Neuronal stem cell (in vitro differentiated cells): ENCODE measurements at regions not wholly inside any gene's neighbourhood (a gene's known extent, or its start where the extent isn't known, plus 50 kb on each side); places are given as distances from the start of the nearest gene placed in this dataset.

Experiments
- DNase-seq: peaks from one replicate; pipeline ENCODE4 v3.0.0-alpha.2; 2013; ENCODE audit warnings: low spot score
- H2AFZ ChIP-seq: one replicate; pipeline ENCODE4 v1.6.1; 2013; ENCODE audit warnings: mild to moderate bottlenecking, low read length, inconsistent platforms
- H2AK5ac ChIP-seq: 2 replicates; pipeline ENCODE4 v1.6.1; 2013; ENCODE audit warnings: low read depth, mild to moderate bottlenecking, inconsistent platforms, low read length, moderate library complexity, mixed read lengths
- H2BK120ac ChIP-seq: 2 replicates; pipeline ENCODE4 v1.6.1; 2013; ENCODE audit warnings: low read depth, mild to moderate bottlenecking, inconsistent platforms, low read length, moderate library complexity, mixed read lengths
- H2BK12ac ChIP-seq: one replicate; pipeline ENCODE4 v1.6.1; 2013; ENCODE audit warnings: low read length, inconsistent platforms
- H2BK15ac ChIP-seq: 2 replicates; pipeline ENCODE4 v1.6.1; 2013; ENCODE audit warnings: mild to moderate bottlenecking, low read length, inconsistent platforms, mixed read lengths
- H2BK5ac ChIP-seq: one replicate; pipeline ENCODE4 v1.6.1; 2013; ENCODE audit warnings: inconsistent platforms, mild to moderate bottlenecking, low read length, moderate library complexity
- H3K14ac ChIP-seq: one replicate; pipeline ENCODE4 v1.6.1; 2013; ENCODE audit warnings: low read length, inconsistent platforms
- H3K18ac ChIP-seq: 2 replicates; pipeline ENCODE4 v1.6.1; 2013; ENCODE audit warnings: low read length, inconsistent platforms
- H3K23ac ChIP-seq: 2 replicates; pipeline ENCODE4 v1.6.1; 2013; ENCODE audit warnings: low read depth, mild to moderate bottlenecking, mixed read lengths, low read length, inconsistent platforms; ENCODE audit not compliant: poor library complexity
- H3K27ac ChIP-seq: replicated peaks from 3 replicates; pipeline ENCODE4 v1.5.1; 2013; ENCODE audit warnings: low read length, inconsistent platforms
- H3K27me3 ChIP-seq, 3 experiments: 2 replicates each; pipeline ENCODE4 v1.6.1; 2013; ENCODE audit warnings: low read length in 3 of 3, mild to moderate bottlenecking in 2 of 3, inconsistent platforms in 1 of 3, low read depth in 1 of 3, mixed read lengths in 1 of 3, moderate library complexity in 1 of 3; ENCODE audit not compliant: control insufficient read depth in 3 of 3, insufficient read depth in 3 of 3
- H3K36me3 ChIP-seq, 2 donors: replicated peaks in 1 of 2; 2 replicates each; pipeline ENCODE4 v1.6.1; 2013; ENCODE audit warnings: low read length in 2 of 2; ENCODE audit not compliant: control insufficient read depth in 2 of 2, insufficient read depth in 2 of 2
- H3K4ac ChIP-seq: 2 replicates; pipeline ENCODE4 v1.6.1; 2013; ENCODE audit warnings: inconsistent platforms, mild to moderate bottlenecking, low read length, moderate library complexity
- H3K4me1 ChIP-seq, 2 donors: 1 replicate in 1 of 2; 2 replicates in 1 of 2; pipeline ENCODE4 v1.6.1; 2013; ENCODE audit warnings: low read length in 2 of 2, low read depth in 1 of 2; ENCODE audit not compliant: control insufficient read depth in 2 of 2, insufficient read depth in 1 of 2
- H3K4me2 ChIP-seq: one replicate; pipeline ENCODE4 v1.6.1; 2013; ENCODE audit warnings: mild to moderate bottlenecking, low read length, inconsistent platforms; ENCODE audit not compliant: insufficient read depth, poor library complexity, severe bottlenecking
- H3K4me3 ChIP-seq, 2 donors: 2 replicates each; pipeline ENCODE4 v1.5.1; 2013; ENCODE audit warnings: low read length in 2 of 2, mild to moderate bottlenecking in 2 of 2, inconsistent platforms in 1 of 2, moderate library complexity in 1 of 2
- H3K79me1 ChIP-seq: one replicate; pipeline ENCODE4 v1.6.1; 2013; ENCODE audit warnings: low read depth, mild to moderate bottlenecking, inconsistent platforms, low read length, moderate library complexity
- H3K9ac ChIP-seq: one replicate; pipeline ENCODE4 v1.6.1; 2013; ENCODE audit warnings: mild to moderate bottlenecking, low read depth, low read length, inconsistent platforms; ENCODE audit not compliant: poor library complexity
- H3K9me3 ChIP-seq, 2 donors: replicated peaks in 1 of 2; 2 replicates each; pipeline versions ENCODE3 to v1.6.1; 2013; ENCODE audit warnings: low read length in 2 of 2, mild to moderate bottlenecking in 2 of 2, inconsistent platforms in 1 of 2, low read depth in 1 of 2, mixed read lengths in 1 of 2, moderate library complexity in 1 of 2; ENCODE audit not compliant: control insufficient read depth in 2 of 2, insufficient read depth in 1 of 2
- H4K8ac ChIP-seq: one replicate; pipeline ENCODE4 v1.6.1; 2013; ENCODE audit warnings: low read depth, mild to moderate bottlenecking, inconsistent platforms, low read length, moderate library complexity
- H4K91ac ChIP-seq: one replicate; pipeline ENCODE4 v1.6.1; 2013; ENCODE audit warnings: low read length, low read depth, mild to moderate bottlenecking, inconsistent platforms; ENCODE audit not compliant: poor library complexity
- WGBS, 2 donors: extraction: QIAGEN DNeasy Blood & Tissue Kit; methylation state at CpG; one replicate each; pipeline ENCODE4 v1.1.7; 2013; ENCODE audit warnings: missing lambda C conversion rate in 2 of 2, mixed read lengths in 1 of 2; ENCODE audit not compliant: insufficient read length in 2 of 2, insufficient replicate concordance in 1 of 2; ENCODE audit errors: extremely low coverage in 2 of 2; 5-methylcytosine and 5-hydroxymethylcytosine counted together

DNA sequence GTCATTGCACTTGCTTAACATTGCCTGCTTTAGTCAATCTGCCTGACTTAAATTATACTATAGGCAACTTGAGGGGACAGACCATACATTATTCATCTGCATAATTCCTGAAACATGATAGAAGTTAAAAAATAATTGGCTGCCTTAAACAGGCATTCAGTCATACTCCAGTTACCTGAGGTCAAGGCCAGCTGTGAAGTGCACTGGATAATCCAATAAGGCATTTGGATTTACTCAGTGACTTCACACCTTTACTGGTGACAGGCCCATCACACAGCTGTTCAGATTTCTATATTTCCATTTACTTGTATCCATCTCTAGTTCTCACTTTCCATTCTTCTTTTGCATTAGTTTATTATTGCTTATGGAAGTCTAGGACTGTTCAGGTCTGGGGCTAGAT, 2341.6 kb downstream of the PCDH7 start:
- H3K14ac ChIP-seq = no peak overlapping the region
- H3K9me3 ChIP-seq = no peaks in the 10 kb centered on the region
- no peak overlapping the region for H2BK120ac ChIP-seq
- no peak overlapping the region for H3K27ac ChIP-seq
- H3K23ac ChIP-seq = no peak overlapping the region
- no peak overlapping the region for H3K4me2 ChIP-seq
- H2BK12ac ChIP-seq = no peak overlapping the region
- no peaks in the 10 kb centered on the region for H3K27me3 ChIP-seq
- no peak overlapping the region for H2BK5ac ChIP-seq
- H2BK15ac ChIP-seq = no peak overlapping the region
- no peak overlapping the region for H3K4ac ChIP-seq
- H4K8ac ChIP-seq = no peak overlapping the region
- H3K4me3 ChIP-seq = no peak overlapping the region
- H3K79me1 ChIP-seq = no peaks in the 10 kb centered on the region
- no peak overlapping the region for H3K18ac ChIP-seq
- no peak for DNase-seq
- no peak overlapping the region for H2AFZ ChIP-seq
- no peaks in the 10 kb centered on the region for H3K36me3 ChIP-seq
- no peak overlapping the region for H2AK5ac ChIP-seq
- H3K4me1 ChIP-seq = no peaks in the 10 kb centered on the region
- H3K9ac ChIP-seq = no peak overlapping the region
- H4K91ac ChIP-seq = no peak overlapping the region

- no peak overlapping the region for H3K4me3 ChIP-seq
- no peaks in the 10 kb centered on the region for H3K4me1 ChIP-seq
- WGBS, 2 donors = no CpG with 5 or more reads among the region's 3 CpGs
- H2BK12ac ChIP-seq = no peak overlapping the region
- DNase-seq = no peak
- no peak overlapping the region for H3K4ac ChIP-seq
- H4K91ac ChIP-seq = no peak overlapping the region
- no peak overlapping the region for H3K9ac ChIP-seq
- H3K23ac ChIP-seq = no peak overlapping the region
- H3K9me3 ChIP-seq = no peaks in the 10 kb centered on the region
- H4K8ac ChIP-seq = no peak overlapping the region
- H2AK5ac ChIP-seq = no peak overlapping the region
- H2AFZ ChIP-seq = no peak overlapping the region
- H3K27ac ChIP-seq = no peak overlapping the region
- H3K79me1 ChIP-seq = no peaks in the 10 kb centered on the region
- H3K14ac ChIP-seq = no peak overlapping the region
- no peak overlapping the region for H2BK5ac ChIP-seq
- H3K36me3 ChIP-seq = no peaks in the 10 kb centered on the region
- H3K18ac ChIP-seq = no peak overlapping the region
- H2BK15ac ChIP-seq = no peak overlapping the region
- no peak overlapping the region for H2BK120ac ChIP-seq
- H3K4me2 ChIP-seq = no peak overlapping the region
- H3K27me3 ChIP-seq = no peaks in the 10 kb centered on the region
Observed at GRCh38 chr4:33062155-33062806, 2342.1 kb downstream of the PCDH7 start.

- H3K18ac ChIP-seq = no peak overlapping the region
- H3K27ac ChIP-seq = no peak overlapping the region
Observed at GRCh38 chr4:33063241-33063640, 2343.1 kb downstream of the PCDH7 start.

DNA sequence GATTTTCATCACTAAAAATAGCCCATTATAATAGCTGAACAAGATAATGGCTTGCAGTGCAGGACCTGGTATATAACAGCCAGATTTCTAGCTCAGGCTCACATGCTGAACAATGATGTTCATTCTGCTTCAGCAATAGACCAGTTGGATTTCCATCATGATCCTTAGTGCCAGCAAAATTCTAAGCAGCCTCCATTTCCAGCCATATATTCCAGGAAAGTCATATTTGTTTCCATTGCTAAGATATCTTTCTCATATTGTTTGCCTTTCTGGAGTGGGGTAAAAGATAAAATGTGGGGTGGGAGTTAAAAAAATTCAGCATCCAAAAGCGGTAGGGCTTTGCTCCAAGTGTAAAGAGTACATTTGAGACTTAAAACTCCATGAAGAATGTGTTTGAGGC, 2344.1 kb downstream of the PCDH7 start:
- Histone ChIP-seq H2BK15ac (no peak overlapping the region), H3K36me3 (no peaks in the 10 kb centered on the region), H4K91ac (no peak overlapping the region), H3K27me3 (no peaks in the 10 kb centered on the region), H3K18ac (no peak overlapping the region), H3K4me3 (no peak overlapping the region), H3K14ac (no peak overlapping the region), H2AFZ (no peak overlapping the region), H3K9ac (no peak overlapping the region), H2BK5ac (no peak overlapping the region), H3K23ac (no peak overlapping the region), H4K8ac (no peak overlapping the region), H3K9me3 (no peaks in the 10 kb centered on the region), H2BK12ac (no peak overlapping the region), H3K4me1 (no peaks in the 10 kb centered on the region), H3K4ac (no peak overlapping the region), H2AK5ac (no peak overlapping the region), H3K27ac (no peak overlapping the region), H3K79me1 (no peaks in the 10 kb centered on the region), H3K4me2 (no peak overlapping the region), H2BK120ac (no peak overlapping the region)
- WGBS, 2 donors = no CpG with 5 or more reads among the region's 1 CpG
- DNase-seq = no peak

More at GRCh38 chr4:33063241-33063640, 2343.1 kb downstream of the PCDH7 start:
- Histone ChIP-seq H3K23ac (no peak overlapping the region), H3K27me3 (no peaks in the 10 kb centered on the region), H3K4me1 (no peaks in the 10 kb centered on the region), H2BK15ac (no peak overlapping the region), H2BK5ac (no peak overlapping the region), H3K4ac (no peak overlapping the region), H3K36me3 (no peaks in the 10 kb centered on the region), H3K79me1 (no peaks in the 10 kb centered on the region), H4K91ac (no peak overlapping the region), H3K4me2 (no peak overlapping the region), H2BK12ac (no peak overlapping the region), H2AK5ac (no peak overlapping the region), H2AFZ (peak overlapping the region; percentile 37), H2BK120ac (no peak overlapping the region), H3K9me3 (no peaks in the 10 kb centered on the region), H3K9ac (no peak overlapping the region), H3K4me3 (no peak overlapping the region), H4K8ac (no peak overlapping the region), H3K14ac (no peak overlapping the region)
- no CpG with 5 or more reads among the region's 2 CpGs for WGBS, 2 donors
- no peak for DNase-seq
